Trophoblast cell (in vitro differentiated cells and primary cell): ENCODE measurements at regions not wholly inside any gene's neighbourhood (a gene's known extent, or its start where the extent isn't known, plus 50 kb on each side); places are given as distances from the start of the nearest gene placed in this dataset.
"Not testable (repeated sequence)": the region's sequence is repeated elsewhere in the genome, so short reads cannot be mapped to it uniquely, and the experiment has no call there.

Experiments used
- DNase-seq, 2 donors: peaks; one replicate each; pipeline ENCODE4 v3.0.0-alpha.2; 2016
- H2AFZ ChIP-seq: 2 replicates; pipeline ENCODE4 v1.6.1; 2013; ENCODE audit warnings: low read length, moderate library complexity, mild to moderate bottlenecking; ENCODE audit not compliant: insufficient read depth, poor library complexity
- H2AK5ac ChIP-seq: 2 replicates; pipeline ENCODE4 v1.6.1; 2013; ENCODE audit warnings: mild to moderate bottlenecking, low read length
- H2BK120ac ChIP-seq: 2 replicates; pipeline ENCODE4 v1.6.1; 2013; ENCODE audit warnings: low read length, mild to moderate bottlenecking, moderate library complexity; ENCODE audit not compliant: insufficient read depth, poor library complexity
- H2BK12ac ChIP-seq: 2 replicates; pipeline ENCODE4 v1.6.1; 2013; ENCODE audit warnings: mild to moderate bottlenecking, low read length, moderate library complexity
- H2BK5ac ChIP-seq: 2 replicates; pipeline ENCODE4 v1.6.1; 2013; ENCODE audit warnings: low read length, low read depth, moderate library complexity, mild to moderate bottlenecking; ENCODE audit not compliant: poor library complexity
- H3K14ac ChIP-seq: 2 replicates; pipeline ENCODE4 v1.6.1; 2013; ENCODE audit warnings: mild to moderate bottlenecking, low read length
- H3K18ac ChIP-seq: 2 replicates; pipeline ENCODE4 v1.6.1; 2013; ENCODE audit warnings: mild to moderate bottlenecking, low read length
- H3K23ac ChIP-seq: 2 replicates; pipeline ENCODE4 v1.6.1; 2013; ENCODE audit warnings: low read length
- H3K27ac ChIP-seq: 2 replicates; pipeline ENCODE4 v1.5.1; 2013; ENCODE audit warnings: low read depth, mild to moderate bottlenecking, inconsistent platforms, low read length, moderate library complexity
- H3K27me3 ChIP-seq: 2 replicates; pipeline ENCODE4 v1.6.1; 2013; ENCODE audit warnings: inconsistent platforms, mild to moderate bottlenecking, low read length, moderate library complexity; ENCODE audit not compliant: insufficient read depth
- H3K36me3 ChIP-seq, 2 experiments: 1 replicate in 1 of 2; 2 replicates in 1 of 2; pipeline ENCODE4 v1.6.1; 2013; ENCODE audit warnings: low read length in 2 of 2, mild to moderate bottlenecking in 2 of 2, moderate library complexity in 1 of 2; ENCODE audit not compliant: insufficient read depth in 2 of 2, control insufficient read depth in 1 of 2
- H3K4ac ChIP-seq: 2 replicates; pipeline ENCODE4 v1.6.1; 2013; ENCODE audit warnings: low read depth, mild to moderate bottlenecking, low read length, moderate library complexity
- H3K4me1 ChIP-seq, 2 experiments: 1 replicate in 1 of 2; 2 replicates in 1 of 2; pipeline ENCODE4 v1.6.1; 2013; ENCODE audit warnings: low read length in 2 of 2, mild to moderate bottlenecking in 2 of 2, moderate library complexity in 1 of 2; ENCODE audit not compliant: insufficient read depth in 2 of 2, control insufficient read depth in 1 of 2
- H3K4me2 ChIP-seq: 2 replicates; pipeline ENCODE4 v1.6.1; 2013; ENCODE audit warnings: inconsistent platforms, mild to moderate bottlenecking, low read length, moderate library complexity
- H3K4me3 ChIP-seq: 2 replicates; pipeline ENCODE4 v1.5.1; 2013; ENCODE audit warnings: mild to moderate bottlenecking, low read depth, low read length, inconsistent platforms
- H3K79me1 ChIP-seq: one replicate; pipeline ENCODE4 v1.6.1; 2013; ENCODE audit warnings: low read length
- H3K79me2 ChIP-seq: 2 replicates; pipeline ENCODE4 v1.6.1; 2013; ENCODE audit warnings: low read length, mild to moderate bottlenecking; ENCODE audit not compliant: control insufficient read depth, insufficient read depth, poor library complexity
- H3K9ac ChIP-seq: 2 replicates; pipeline ENCODE4 v1.6.1; 2013; ENCODE audit warnings: mild to moderate bottlenecking, low read length
- H3K9me3 ChIP-seq: 2 replicates; pipeline ENCODE4 v1.6.1; 2013; ENCODE audit warnings: low read depth, mild to moderate bottlenecking, control low read depth, inconsistent platforms, low read length; ENCODE audit not compliant: insufficient read depth
- H4K12ac ChIP-seq: 2 replicates; pipeline ENCODE4 v1.6.1; 2013; ENCODE audit warnings: low read depth, mild to moderate bottlenecking, low read length, moderate library complexity
- H4K8ac ChIP-seq: 2 replicates; pipeline ENCODE4 v1.6.1; 2013; ENCODE audit warnings: low read depth, mild to moderate bottlenecking, low read length, moderate library complexity
- H4K91ac ChIP-seq: one replicate; pipeline ENCODE4 v1.6.1; 2013; ENCODE audit warnings: low read depth, mild to moderate bottlenecking, low read length, moderate library complexity
- WGBS: extraction: QIAGEN DNeasy Blood & Tissue Kit; methylation state at CpG from one replicate; pipeline ENCODE4 v1.1.7; 2013; ENCODE audit warnings: missing lambda C conversion rate; ENCODE audit not compliant: insufficient read length, insufficient coverage; ENCODE audit errors: extremely low coverage; 5-methylcytosine and 5-hydroxymethylcytosine counted together

DNA sequence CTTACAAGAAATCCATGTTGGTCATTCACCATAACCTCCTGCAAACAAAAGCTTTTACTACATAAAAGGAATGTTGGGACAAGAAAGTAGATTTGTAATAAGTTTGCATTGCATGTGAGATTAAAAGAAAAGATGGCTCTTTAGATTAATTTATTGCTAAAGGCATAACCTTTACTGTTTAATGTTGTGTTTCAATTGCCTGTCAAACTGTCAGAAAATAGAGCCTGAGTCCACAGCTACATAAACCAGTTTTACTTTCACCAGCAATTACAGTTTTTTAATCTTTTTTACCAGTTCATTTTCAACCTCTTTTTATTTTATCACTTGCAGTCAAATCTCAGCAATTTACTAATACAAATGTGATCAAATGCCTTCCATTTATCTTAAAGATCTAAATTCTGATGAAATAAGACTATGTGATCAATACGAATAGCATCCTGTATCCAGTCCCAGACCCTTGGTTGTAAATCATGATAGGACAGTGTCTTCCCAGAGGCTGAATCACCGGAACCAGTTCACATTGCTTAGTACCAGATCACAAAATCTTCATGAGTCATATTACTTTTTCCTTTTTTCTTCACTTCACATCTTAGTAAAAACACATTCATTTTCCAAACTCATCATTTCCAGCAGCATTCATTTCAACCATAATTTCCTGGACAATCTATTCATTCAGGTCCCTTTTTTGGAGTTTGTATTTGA is 95.4 kb upstream of the FRG1 start:
- H2AK5ac ChIP-seq = no peak overlapping the region
- H3K4me1 ChIP-seq = no peaks in the 10 kb centered on the region
- H4K91ac ChIP-seq = no peak overlapping the region
- no peaks in the 10 kb centered on the region for H3K79me2 ChIP-seq
- H3K18ac ChIP-seq = no peak overlapping the region
- H2BK5ac ChIP-seq = no peak overlapping the region
- H2AFZ ChIP-seq = no peak overlapping the region
- H3K27ac ChIP-seq = no peak overlapping the region
- no peak overlapping the region for H3K4me2 ChIP-seq
- no peak overlapping the region for H4K12ac ChIP-seq
- no CpG with 5 or more reads among the region's 2 CpGs for WGBS
- H2BK12ac ChIP-seq = no peak overlapping the region
- no peak overlapping the region for H3K4me3 ChIP-seq
- H2BK120ac ChIP-seq = no peak overlapping the region
- no peaks in the 10 kb centered on the region for H3K36me3 ChIP-seq
- no peaks in the 10 kb centered on the region for H3K79me1 ChIP-seq
- no peak overlapping the region for H3K4ac ChIP-seq
- H3K9ac ChIP-seq = no peak overlapping the region
- no peak overlapping the region for H3K14ac ChIP-seq
- H4K8ac ChIP-seq = no peak overlapping the region
- H3K27me3 ChIP-seq = no peaks in the 10 kb centered on the region
- H3K9me3 ChIP-seq = peaks cover 11% of the 10 kb centered on the region
- H3K23ac ChIP-seq = no peak overlapping the region
- DNase-seq = no peak

DNA sequence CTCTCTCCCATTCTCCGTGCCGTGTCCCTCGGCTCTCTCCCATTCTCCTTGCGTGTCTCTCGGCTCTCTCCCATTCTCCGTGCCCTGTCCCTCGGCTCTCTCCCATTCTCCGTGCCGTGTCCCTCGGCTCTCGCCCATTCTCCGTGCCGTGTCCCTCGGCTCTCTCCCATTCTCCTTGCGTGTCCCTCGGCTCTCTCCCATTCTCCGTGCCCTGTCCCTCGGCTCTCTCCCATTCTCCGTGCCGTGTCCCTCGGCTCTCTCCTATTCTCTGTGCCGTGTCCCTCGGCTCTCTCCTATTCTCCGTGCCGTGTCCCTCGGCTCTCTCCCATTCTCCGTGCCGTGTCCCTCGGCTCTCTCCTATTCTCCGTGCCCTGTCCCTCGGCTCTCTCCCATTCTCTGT is 94.6 kb upstream of the FRG1 start:
- H2BK5ac ChIP-seq, H3K4ac ChIP-seq, H3K14ac ChIP-seq, H3K79me1 ChIP-seq, H3K18ac ChIP-seq, H3K4me1 ChIP-seq, H3K36me3 ChIP-seq, H2AK5ac ChIP-seq, H2AFZ ChIP-seq, H3K4me3 ChIP-seq, DNase-seq, H4K91ac ChIP-seq, H3K79me2 ChIP-seq, H4K12ac ChIP-seq, H3K4me2 ChIP-seq, H3K27me3 ChIP-seq, H3K27ac ChIP-seq, H3K9ac ChIP-seq, H3K23ac ChIP-seq, H2BK12ac ChIP-seq, H4K8ac ChIP-seq, H2BK120ac ChIP-seq: not testable (repeated sequence)
- H3K9me3 ChIP-seq = peaks cover 11% of the 10 kb centered on the region
- WGBS = no CpG with 5 or more reads among the region's 31 CpGs

DNA sequence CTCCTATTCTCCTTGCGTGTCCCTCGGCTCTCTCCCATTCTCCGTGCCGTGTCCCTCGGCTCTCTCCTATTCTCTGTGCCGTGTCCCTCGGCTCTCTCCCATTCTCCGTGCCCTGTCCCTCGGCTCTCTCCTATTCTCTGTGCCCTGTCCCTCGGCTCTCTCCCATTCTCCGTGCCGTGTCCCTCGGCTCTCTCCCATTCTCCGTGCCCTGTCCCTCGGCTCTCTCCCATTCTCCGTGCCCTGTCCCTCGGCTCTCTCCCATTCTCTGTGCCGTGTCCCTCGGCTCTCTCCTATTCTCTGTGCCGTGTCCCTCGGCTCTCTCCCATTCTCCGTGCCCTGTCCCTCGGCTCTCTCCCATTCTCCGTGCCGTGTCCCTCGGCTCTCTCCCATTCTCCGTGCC is 94.1 kb upstream of the FRG1 start:
- not testable (repeated sequence) for H2BK5ac ChIP-seq, H4K12ac ChIP-seq, H3K27me3 ChIP-seq, H2BK120ac ChIP-seq, H3K9ac ChIP-seq, H3K18ac ChIP-seq, H2AK5ac ChIP-seq, H3K4ac ChIP-seq, H2BK12ac ChIP-seq, H4K8ac ChIP-seq, H3K23ac ChIP-seq, H4K91ac ChIP-seq, H3K79me2 ChIP-seq, H3K14ac ChIP-seq, H3K36me3 ChIP-seq, H3K4me2 ChIP-seq, H2AFZ ChIP-seq, H3K27ac ChIP-seq, DNase-seq, H3K4me3 ChIP-seq, H3K79me1 ChIP-seq, H3K4me1 ChIP-seq
- peaks cover 11% of the 10 kb centered on the region for H3K9me3 ChIP-seq
- WGBS = no CpG with 5 or more reads among the region's 27 CpGs

- not testable (repeated sequence) for H2BK5ac ChIP-seq, H3K9ac ChIP-seq, H3K27ac ChIP-seq, H3K18ac ChIP-seq, H4K91ac ChIP-seq, H3K4me3 ChIP-seq, H2BK120ac ChIP-seq, H2BK12ac ChIP-seq, H3K79me1 ChIP-seq, H3K36me3 ChIP-seq, H2AK5ac ChIP-seq, H3K4me2 ChIP-seq, DNase-seq, H2AFZ ChIP-seq, H3K4me1 ChIP-seq, H3K4ac ChIP-seq, H3K14ac ChIP-seq, H3K23ac ChIP-seq, H3K27me3 ChIP-seq, H4K8ac ChIP-seq, H3K79me2 ChIP-seq, H4K12ac ChIP-seq
- WGBS = no CpG with 5 or more reads among the region's 3 CpGs
- H3K9me3 ChIP-seq = peaks cover 11% of the 10 kb centered on the region
These were observed 92.0 kb upstream of the FRG1 start for GRCh38 chr4:189848672-189849071.
